Mesenchymal stem cell (in vitro differentiated cells and primary cell): ENCODE measurements at regions not wholly inside any gene's neighbourhood (a gene's known extent, or its start where the extent isn't known, plus 50 kb on each side); places are given as distances from the start of the nearest gene placed in this dataset.
"Not testable (repeated sequence)": the region's sequence is repeated elsewhere in the genome, so short reads cannot be mapped to it uniquely, and the experiment has no call there.

ENCODE experiments used
- DNase-seq: peaks from one replicate; pipeline ENCODE4 v3.0.0-alpha.2; 2013
- H2AFZ ChIP-seq: one replicate; pipeline ENCODE4 v1.6.1; 2013; ENCODE audit warnings: low read depth, mild to moderate bottlenecking, control low read depth, inconsistent platforms, low read length, moderate library complexity
- H2AK5ac ChIP-seq: 2 replicates; pipeline ENCODE4 v1.6.1; 2013; ENCODE audit warnings: low read length, moderate library complexity, mild to moderate bottlenecking, inconsistent platforms; ENCODE audit not compliant: severe bottlenecking
- H2BK120ac ChIP-seq: one replicate; pipeline ENCODE4 v1.6.1; 2013; ENCODE audit warnings: low read depth, mild to moderate bottlenecking, inconsistent platforms, low read length, moderate library complexity
- H2BK12ac ChIP-seq, 2 experiments: one replicate each; pipeline ENCODE4 v1.6.1; 2013; ENCODE audit warnings: inconsistent platforms in 2 of 2, low read length in 2 of 2, mild to moderate bottlenecking in 2 of 2, moderate library complexity in 2 of 2, control low read depth in 1 of 2
- H2BK15ac ChIP-seq: one replicate; pipeline ENCODE4 v1.6.1; 2013; ENCODE audit warnings: mild to moderate bottlenecking, low read depth, inconsistent platforms; ENCODE audit not compliant: poor library complexity, severe bottlenecking
- H2BK5ac ChIP-seq: 2 replicates; pipeline ENCODE4 v1.6.1; 2013; ENCODE audit warnings: low read depth, mild to moderate bottlenecking, low read length, control low read depth, inconsistent platforms; ENCODE audit not compliant: poor library complexity, severe bottlenecking
- H3K14ac ChIP-seq, 2 experiments: one replicate each; pipeline ENCODE4 v1.6.1; 2013; ENCODE audit warnings: inconsistent platforms in 2 of 2, low read length in 2 of 2, control low read depth in 1 of 2, mild to moderate bottlenecking in 1 of 2, moderate library complexity in 1 of 2
- H3K18ac ChIP-seq, 2 experiments: one replicate each; pipeline ENCODE4 v1.6.1; 2013; ENCODE audit warnings: inconsistent platforms in 2 of 2, low read length in 2 of 2, control low read depth in 1 of 2, low read depth in 1 of 2, mild to moderate bottlenecking in 1 of 2
- H3K23ac ChIP-seq, 2 experiments: one replicate each; pipeline ENCODE4 v1.6.1; 2013; ENCODE audit warnings: inconsistent platforms in 2 of 2, low read length in 2 of 2, mild to moderate bottlenecking in 2 of 2, moderate library complexity in 2 of 2, control low read depth in 1 of 2
- H3K27ac ChIP-seq: 2 replicates; pipeline ENCODE4 v1.5.1; 2013; ENCODE audit warnings: mild to moderate bottlenecking, moderate library complexity, low read length, control low read depth, inconsistent platforms; ENCODE audit not compliant: poor library complexity, severe bottlenecking
- H3K27me3 ChIP-seq, 2 experiments: 2 replicates each; pipeline versions ENCODE4 v1.6.1 to v1.7.0; 2013; ENCODE audit warnings: low read length in 2 of 2, mild to moderate bottlenecking in 2 of 2, moderate library complexity in 2 of 2, control low read depth in 1 of 2, inconsistent platforms in 1 of 2; ENCODE audit not compliant: control insufficient read depth in 1 of 2, insufficient read depth in 1 of 2
- H3K36me3 ChIP-seq, 2 experiments: 2 replicates each; pipeline versions ENCODE4 v1.6.1 to v1.7.0; 2013; ENCODE audit warnings: low read length in 2 of 2, control low read depth in 1 of 2, inconsistent platforms in 1 of 2, low read depth in 1 of 2, mild to moderate bottlenecking in 1 of 2; ENCODE audit not compliant: insufficient read depth in 2 of 2, control insufficient read depth in 1 of 2
- H3K4ac ChIP-seq, 2 experiments: one replicate each; pipeline ENCODE4 v1.6.1; 2013; ENCODE audit warnings: inconsistent platforms in 2 of 2, low read length in 2 of 2, mild to moderate bottlenecking in 2 of 2, moderate library complexity in 2 of 2, control low read depth in 1 of 2, low read depth in 1 of 2
- H3K4me1 ChIP-seq: 2 replicates; pipeline ENCODE4 v1.6.1; 2013; ENCODE audit warnings: low read depth, low read length, control low read depth; ENCODE audit not compliant: control insufficient read depth, insufficient read depth
- H3K4me2 ChIP-seq: 2 replicates; pipeline ENCODE4 v1.6.1; 2013; ENCODE audit warnings: low read length, mild to moderate bottlenecking, inconsistent platforms; ENCODE audit not compliant: poor library complexity, severe bottlenecking
- H3K4me3 ChIP-seq, 2 experiments: 2 replicates each; pipeline versions ENCODE4 v1.5.1 to v1.7.0; 2013; ENCODE audit warnings: low read length in 2 of 2, mild to moderate bottlenecking in 2 of 2, control low read depth in 1 of 2, low read depth in 1 of 2; ENCODE audit not compliant: insufficient read depth in 1 of 2
- H3K79me1 ChIP-seq: replicated peaks from 2 replicates; pipeline ENCODE4 v1.6.1; 2013; ENCODE audit warnings: mild to moderate bottlenecking, control low read depth, low read length, inconsistent platforms; ENCODE audit not compliant: poor library complexity, severe bottlenecking
- H3K9ac ChIP-seq: 2 replicates; pipeline ENCODE4 v1.7.0; 2013; ENCODE audit warnings: mild to moderate bottlenecking, low read length, moderate library complexity
- H3K9me3 ChIP-seq: 2 replicates; pipeline ENCODE4 v1.7.0; 2013; ENCODE audit warnings: mild to moderate bottlenecking, low read length; ENCODE audit not compliant: control insufficient read depth
- H4K8ac ChIP-seq: one replicate; pipeline ENCODE4 v1.6.1; 2013; ENCODE audit warnings: inconsistent platforms, mild to moderate bottlenecking, low read length, moderate library complexity
- H4K91ac ChIP-seq: one replicate; pipeline ENCODE4 v1.6.1; 2013; ENCODE audit warnings: mild to moderate bottlenecking, low read length, inconsistent platforms
- WGBS: methylation state at CpG from one replicate; pipeline ENCODE4 v1.1.7; 2013; ENCODE audit warnings: mixed read lengths; 5-methylcytosine and 5-hydroxymethylcytosine counted together

DNA sequence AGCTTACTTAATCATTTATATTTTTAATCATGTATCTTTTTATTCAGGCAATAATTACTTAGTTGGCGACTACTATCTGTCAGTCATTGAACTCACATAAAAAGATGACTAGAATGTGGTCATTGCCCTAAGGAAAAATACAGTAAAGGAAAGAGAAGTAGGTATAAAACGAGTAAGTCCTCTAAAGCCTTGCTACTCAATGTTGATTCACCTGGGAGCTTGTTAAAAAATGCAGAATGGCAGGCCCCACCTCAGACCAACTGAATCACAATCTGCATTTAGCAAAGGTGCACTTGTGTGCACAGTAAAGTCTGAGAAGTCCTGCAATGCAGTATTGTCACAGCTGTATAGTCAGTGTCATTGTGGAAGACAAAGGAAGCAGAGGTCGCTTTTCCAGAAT is 592.4 kb downstream of the CSNK1G3 start:
- H3K9ac ChIP-seq: no peak overlapping the region
- H3K4me3 ChIP-seq: no peak overlapping the region
- WGBS: 71% methylated on average over 2 of the region's 3 CpGs
- no peaks in the 10 kb centered on the region for H3K9me3 ChIP-seq
- H3K23ac ChIP-seq: no peak overlapping the region
- H3K27me3 ChIP-seq: no peaks in the 10 kb centered on the region
- no peak overlapping the region for H3K14ac ChIP-seq
- no peak overlapping the region for H3K27ac ChIP-seq
- H2BK15ac ChIP-seq: no peak overlapping the region
- no peak overlapping the region for H3K4me2 ChIP-seq
- H3K36me3 ChIP-seq: no peaks in the 10 kb centered on the region
- no peak overlapping the region for H2BK12ac ChIP-seq
- no peak overlapping the region for H3K18ac ChIP-seq
- peaks cover 3% of the 10 kb centered on the region for H3K4me1 ChIP-seq
- H4K8ac ChIP-seq: no peak overlapping the region
- no peak for DNase-seq
- H2BK120ac ChIP-seq: no peak overlapping the region
- no peak overlapping the region for H2BK5ac ChIP-seq
- no peak overlapping the region for H4K91ac ChIP-seq
- no peak overlapping the region for H2AFZ ChIP-seq
- no peaks in the 10 kb centered on the region for H3K79me1 ChIP-seq
- no peak overlapping the region for H3K4ac ChIP-seq
- H2AK5ac ChIP-seq: no peak overlapping the region

DNA sequence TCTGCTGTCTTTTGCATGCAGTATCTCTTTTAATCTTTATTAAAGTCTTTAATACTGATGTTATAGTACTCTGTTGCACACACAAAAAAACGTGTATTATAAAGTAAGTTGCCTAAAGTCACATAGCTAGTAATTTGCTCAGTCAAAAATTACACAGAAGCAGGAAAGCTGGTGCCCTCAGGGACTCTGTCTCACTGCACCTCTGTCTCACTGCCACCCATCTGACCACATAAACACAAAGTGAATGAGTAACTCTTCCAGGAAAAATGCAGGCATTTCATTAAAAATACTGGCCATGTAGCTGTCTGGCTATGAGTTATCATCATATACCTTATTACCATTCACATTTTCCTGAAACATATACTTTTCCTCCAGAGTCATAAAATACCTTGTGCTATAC is 591.7 kb downstream of the CSNK1G3 start:
- WGBS: 54% methylated on average over 1 of the region's 1 CpG

DNA sequence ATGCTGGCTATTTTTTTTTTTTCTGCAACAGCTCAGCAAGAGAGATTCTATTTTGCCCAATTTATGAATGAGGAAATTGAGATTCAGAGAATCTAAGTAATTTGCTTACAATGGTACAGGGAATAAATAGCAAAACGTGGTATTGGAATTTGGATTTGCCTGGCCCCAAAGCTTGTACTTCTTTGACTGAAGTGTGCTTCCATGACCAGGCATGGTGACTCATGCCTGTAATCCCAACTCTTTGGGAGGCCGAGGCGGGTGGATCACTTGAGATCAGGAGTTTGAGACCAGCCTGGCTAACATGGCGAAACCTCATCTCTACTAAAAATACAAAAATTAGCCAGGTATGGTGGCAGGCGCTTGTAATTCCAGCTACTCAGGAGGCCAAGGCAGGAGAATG is 591.1 kb downstream of the CSNK1G3 start:
- WGBS: 89% methylated on average over 2 of the region's 5 CpGs
- H2BK12ac ChIP-seq, H2AK5ac ChIP-seq, H3K27ac ChIP-seq, H3K9me3 ChIP-seq, H3K27me3 ChIP-seq, H3K36me3 ChIP-seq, H3K9ac ChIP-seq, H3K79me1 ChIP-seq, H3K4me2 ChIP-seq, H3K23ac ChIP-seq, H4K91ac ChIP-seq, H3K14ac ChIP-seq, H4K8ac ChIP-seq, H2BK120ac ChIP-seq, H3K4me3 ChIP-seq, H3K4me1 ChIP-seq, H2BK15ac ChIP-seq, H2AFZ ChIP-seq, H2BK5ac ChIP-seq: not testable (repeated sequence)
- Histone ChIP-seq H3K4ac (peak overlapping the region in 1 of 2 experiments; percentile 58), H3K18ac (peak overlapping the region in 1 of 2 experiments; percentile 70)
- peak; percentile 13 for DNase-seq

More for the DNA sequence above, 591.7 kb downstream of the CSNK1G3 start:
- Histone ChIP-seq H3K4ac (no peak overlapping the region), H2BK5ac (no peak overlapping the region), H2BK15ac (no peak overlapping the region), H3K27me3 (no peaks in the 10 kb centered on the region), H3K9me3 (no peaks in the 10 kb centered on the region), H3K27ac (no peak overlapping the region), H3K79me1 (no peaks in the 10 kb centered on the region), H3K36me3 (no peaks in the 10 kb centered on the region), H2BK12ac (no peak overlapping the region), H3K4me2 (no peak overlapping the region), H2AFZ (no peak overlapping the region), H3K14ac (no peak overlapping the region), H2BK120ac (no peak overlapping the region), H4K91ac (no peak overlapping the region), H4K8ac (no peak overlapping the region), H3K18ac (no peak overlapping the region), H3K4me3 (no peak overlapping the region), H3K23ac (no peak overlapping the region), H3K9ac (no peak overlapping the region), H3K4me1 (peaks cover 3% of the 10 kb centered on the region), H2AK5ac (no peak overlapping the region)
- DNase-seq: peak; percentile 37

DNA sequence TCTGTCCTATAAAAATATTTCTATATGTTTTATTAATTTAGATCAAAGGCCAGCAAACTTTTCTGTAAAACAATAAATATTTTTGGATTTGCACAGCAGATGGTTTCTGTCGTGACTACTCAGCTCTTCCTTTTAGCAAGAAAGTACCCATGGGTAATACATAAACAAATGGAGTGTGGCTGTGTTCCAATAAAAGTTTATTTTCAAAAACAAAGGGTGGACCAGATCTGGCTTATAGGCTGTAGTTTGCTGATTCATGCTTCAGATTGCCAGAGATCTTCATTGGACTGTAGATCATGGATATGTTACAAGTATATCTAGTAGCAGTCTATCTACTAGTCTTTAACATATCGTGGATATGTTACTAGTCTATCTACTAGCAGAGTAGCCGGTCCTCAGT is 590.5 kb downstream of the CSNK1G3 start:
- no peak overlapping the region for H2BK5ac ChIP-seq
- H3K4ac ChIP-seq: no peak overlapping the region
- no peak overlapping the region for H3K23ac ChIP-seq
- peak; percentile 45 for DNase-seq
- H3K4me3 ChIP-seq: no peak overlapping the region
- H2BK12ac ChIP-seq: no peak overlapping the region
- no peak overlapping the region for H3K9ac ChIP-seq
- H3K4me1 ChIP-seq: peaks cover 3% of the 10 kb centered on the region
- no peak overlapping the region for H2AFZ ChIP-seq
- H2BK120ac ChIP-seq: no peak overlapping the region
- no peak overlapping the region for H3K27ac ChIP-seq
- H4K91ac ChIP-seq: no peak overlapping the region
- no peak overlapping the region for H2BK15ac ChIP-seq
- no peaks in the 10 kb centered on the region for H3K79me1 ChIP-seq
- H3K14ac ChIP-seq: no peak overlapping the region
- H3K27me3 ChIP-seq: no peaks in the 10 kb centered on the region
- no peak overlapping the region for H3K4me2 ChIP-seq
- no peaks in the 10 kb centered on the region for H3K36me3 ChIP-seq
- no peak overlapping the region for H2AK5ac ChIP-seq
- 33% methylated on average over 1 of the region's 3 CpGs for WGBS
- H4K8ac ChIP-seq: no peak overlapping the region
- no peak overlapping the region for H3K18ac ChIP-seq
- H3K9me3 ChIP-seq: no peaks in the 10 kb centered on the region
